MM.1S (cell line): ENCODE measurements at regions not wholly inside any gene's neighbourhood (a gene's known extent, or its start where the extent isn't known, plus 50 kb on each side); places are given as distances from the start of the nearest gene placed in this dataset.

Source experiments
- CTCF ChIP-seq: fragments of 300-600 bp; sonication (generic); IDR thresholded peaks from 2 replicates; pipeline ENCODE4 v1.5.1; 2016; ENCODE audit warnings: antibody characterized with exemption, low read length, mixed read lengths
- EZH2phosphoT487 ChIP-seq: fragments of 300-600 bp; sonication (generic); IDR thresholded peaks from 2 replicates; pipeline ENCODE4 v1.6.1; 2018; ENCODE audit warnings: antibody characterized with exemption, low read length

GRCh38 chr3:70647823-70648222 lies 335.4 kb upstream of the MDFIC2 start:
- TF ChIP-seq CTCF (no peak), EZH2phosphoT487 (no peak)
